ENCODE measurements at regions not wholly inside any gene's neighbourhood (a gene's known extent, or its start where the extent isn't known, plus 50 kb on each side); places are given as distances from the start of the nearest gene placed in this dataset.

DNA sequence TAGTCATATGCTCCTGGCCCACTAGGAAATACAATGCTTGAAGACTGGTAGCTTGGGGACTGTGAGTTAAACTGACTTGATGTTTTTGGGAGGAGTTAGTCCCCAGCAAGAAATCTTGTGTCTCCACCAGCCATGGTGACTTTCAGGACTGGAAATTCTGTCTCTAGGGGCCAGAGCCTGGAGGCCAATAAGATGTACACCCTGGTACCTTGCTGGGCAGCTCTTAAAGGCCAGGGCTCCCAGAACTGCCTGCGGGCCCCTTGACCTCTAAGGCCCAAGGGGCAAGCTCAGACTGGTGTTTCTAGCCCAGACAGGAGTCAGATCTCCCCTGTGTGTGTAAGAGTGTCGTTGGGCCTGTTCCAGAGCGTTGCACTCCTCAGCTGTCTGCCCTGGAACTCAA, 128.7 kb upstream of the C11orf58 start:
- DNase-seq, result no peak
- H3K27me3 ChIP-seq (ENCODE audit: insufficient read depth, low read length), result peaks cover 86% of the 10 kb centered on the region
- H3K27ac ChIP-seq (ENCODE audit: insufficient read length, low read depth, low read length), result no peak overlapping the region
- Mint-ChIP-seq H3K9me3 (peaks cover 0 to 4% of the 10 kb centered on the region in 2 experiments; a peak in 2 of 5 replicates), H3K27me3 (ENCODE audit: low read depth) (peaks cover 2% of the 10 kb centered on the region; the same call in 1 of the 2 replicates), H3K4me3 (peak overlapping the region in 1 of 2 experiments; percentile 69; a peak in 1 of 5 replicates), H3K4me1 (peaks cover 37 to 52% of the 10 kb centered on the region in 2 experiments), H3K27ac (no peak overlapping the region), H3K36me3 (ENCODE audit: insufficient read depth in 1 of 3, low read depth in 3 of 3) (no peaks in the 10 kb centered on the region)
- H4K91ac ChIP-seq (ENCODE audit: insufficient read length, low read depth, low read length), result no peak overlapping the region
- TF ChIP-seq, protein P1, sequence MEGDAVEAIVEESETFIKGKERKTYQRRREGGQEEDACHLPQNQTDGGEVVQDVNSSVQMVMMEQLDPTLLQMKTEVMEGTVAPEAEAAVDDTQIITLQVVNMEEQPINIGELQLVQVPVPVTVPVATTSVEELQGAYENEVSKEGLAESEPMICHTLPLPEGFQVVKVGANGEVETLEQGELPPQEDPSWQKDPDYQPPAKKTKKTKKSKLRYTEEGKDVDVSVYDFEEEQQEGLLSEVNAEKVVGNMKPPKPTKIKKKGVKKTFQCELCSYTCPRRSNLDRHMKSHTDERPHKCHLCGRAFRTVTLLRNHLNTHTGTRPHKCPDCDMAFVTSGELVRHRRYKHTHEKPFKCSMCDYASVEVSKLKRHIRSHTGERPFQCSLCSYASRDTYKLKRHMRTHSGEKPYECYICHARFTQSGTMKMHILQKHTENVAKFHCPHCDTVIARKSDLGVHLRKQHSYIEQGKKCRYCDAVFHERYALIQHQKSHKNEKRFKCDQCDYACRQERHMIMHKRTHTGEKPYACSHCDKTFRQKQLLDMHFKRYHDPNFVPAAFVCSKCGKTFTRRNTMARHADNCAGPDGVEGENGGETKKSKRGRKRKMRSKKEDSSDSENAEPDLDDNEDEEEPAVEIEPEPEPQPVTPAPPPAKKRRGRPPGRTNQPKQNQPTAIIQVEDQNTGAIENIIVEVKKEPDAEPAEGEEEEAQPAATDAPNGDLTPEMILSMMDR (conservative IDR thresholded peaks at IDR 0.05), result no peak
- no peak overlapping the region for H2BK5ac ChIP-seq (ENCODE audit: insufficient read length, low read length)
- no peak overlapping the region for H2AK5ac ChIP-seq (ENCODE audit: insufficient read length, low read length)
- H3K18ac ChIP-seq (ENCODE audit: insufficient read length, low read depth, low read length), result no peak overlapping the region
- H3K23me2 ChIP-seq (ENCODE audit: insufficient read length, low read depth, low read length, poor library complexity, severe bottlenecking), result peaks cover 45% of the 10 kb centered on the region
- H3K9me3 ChIP-seq (ENCODE audit: control insufficient read depth, low read depth, low read length), result no peaks in the 10 kb centered on the region
- H3K4me2 ChIP-seq (ENCODE audit: insufficient read depth, insufficient read length, low read length), result peak overlapping the region; percentile 51
- H2BK12ac ChIP-seq (ENCODE audit: insufficient read length, low read depth, low read length), result no peak overlapping the region
- no CpG with 5 or more reads among the region's 3 CpGs for WGBS (ENCODE audit: extremely low coverage, insufficient read length, low lambda C conversion rate)
- H2BK120ac ChIP-seq (ENCODE audit: low read depth, low read length, poor library complexity, severe bottlenecking), result no peak overlapping the region
- no peak overlapping the region for H2AFZ ChIP-seq (ENCODE audit: low read length)
- no peak overlapping the region for H3K14ac ChIP-seq (ENCODE audit: insufficient read depth, low read length)
- H3K79me1 ChIP-seq (ENCODE audit: insufficient read depth, low read depth, low read length, poor library complexity, severe bottlenecking), result no peaks in the 10 kb centered on the region
- H4K8ac ChIP-seq (replicated peaks; ENCODE audit: insufficient read length, low read depth, low read length), result no peak overlapping the region
- H2BK20ac ChIP-seq (ENCODE audit: low read depth, low read length, poor library complexity, severe bottlenecking), result no peak overlapping the region
- no peak overlapping the region for H3T11ph ChIP-seq (ENCODE audit: low read length)
- H2BK15ac ChIP-seq (ENCODE audit: low read depth, low read length), result no peak overlapping the region
- no peak overlapping the region for H3K23ac ChIP-seq (ENCODE audit: insufficient read length, low read depth, low read length)
- H3K4me1 ChIP-seq (ENCODE audit: insufficient read depth, low read length), result no peaks in the 10 kb centered on the region
- H3K9ac ChIP-seq (ENCODE audit: extremely low read depth, insufficient read length, low read length), result no peak overlapping the region
- peaks cover 3% of the 10 kb centered on the region for H4K20me1 ChIP-seq (ENCODE audit: control insufficient read depth, insufficient read depth, insufficient read length)
- H3K4ac ChIP-seq (ENCODE audit: low read depth, low read length), result no peak overlapping the region
- H3K79me2 ChIP-seq (ENCODE audit: insufficient read depth, low read length), result no peaks in the 10 kb centered on the region
- no peak overlapping the region for H4K5ac ChIP-seq (ENCODE audit: insufficient read length, low read depth, low read length)
- no peak overlapping the region for H3K56ac ChIP-seq (ENCODE audit: insufficient read length, low read depth, low read length)

Measured in H9 (cell line).